HL-60 (cell line): ENCODE measurements at regions not wholly inside any gene's neighbourhood (a gene's known extent, or its start where the extent isn't known, plus 50 kb on each side); places are given as distances from the start of the nearest gene placed in this dataset.

ENCODE experiments used
- DNase-seq, 2 experiments: peaks; one replicate each; pipeline ENCODE4 v3.0.0-alpha.2; 2010 to 2020; ENCODE audit warnings: low read depth in 1 of 2, low spot score in 1 of 2
- H3K27ac ChIP-seq: fragments of 250-450 bp; sonication (Bioruptor Pico); replicated peaks from 2 replicates; pipeline ENCODE4 v1.5.1; 2020; ENCODE audit warnings: mild to moderate bottlenecking, moderate library complexity
- H3K27me3 ChIP-seq: fragments of 250-450 bp; sonication (Bioruptor Pico); 2 replicates; pipeline ENCODE4 v1.5.1; 2021; ENCODE audit warnings: mild to moderate bottlenecking, moderate library complexity; ENCODE audit not compliant: insufficient read depth, poor library complexity, severe bottlenecking
- H3K4me3 ChIP-seq: replicated peaks from 2 replicates; pipeline ENCODE4 v1.5.1; 2011; ENCODE audit warnings: mild to moderate bottlenecking, control low read depth, low read length; ENCODE audit not compliant: insufficient read depth
- GABPA ChIP-seq: IDR thresholded peaks from 2 replicates; pipeline ENCODE4 v1.6.1; 2012; ENCODE audit warnings: low read depth
- POLR2AphosphoS5 ChIP-seq: IDR thresholded peaks from 2 replicates; pipeline ENCODE4 v1.6.1; 2012; ENCODE audit warnings: low read depth
- SPI1 ChIP-seq: IDR thresholded peaks from 2 replicates; pipeline ENCODE4 v1.6.1; 2012; ENCODE audit warnings: low read depth, mild to moderate bottlenecking, borderline replicate concordance
- TF ChIP-seq, protein P1 (sequence below): IDR thresholded peaks from 2 replicates; pipeline ENCODE4 v1.6.1; 2012; ENCODE audit warnings: low read depth; ENCODE audit not compliant: insufficient replicate concordance
- TF ChIP-seq, protein P2 (sequence below): IDR thresholded peaks from one replicate; pipeline ENCODE4 v1.5.1; 2011; ENCODE audit warnings: low read length, control low read depth, inconsistent platforms; ENCODE audit not compliant: insufficient read depth

DNA sequence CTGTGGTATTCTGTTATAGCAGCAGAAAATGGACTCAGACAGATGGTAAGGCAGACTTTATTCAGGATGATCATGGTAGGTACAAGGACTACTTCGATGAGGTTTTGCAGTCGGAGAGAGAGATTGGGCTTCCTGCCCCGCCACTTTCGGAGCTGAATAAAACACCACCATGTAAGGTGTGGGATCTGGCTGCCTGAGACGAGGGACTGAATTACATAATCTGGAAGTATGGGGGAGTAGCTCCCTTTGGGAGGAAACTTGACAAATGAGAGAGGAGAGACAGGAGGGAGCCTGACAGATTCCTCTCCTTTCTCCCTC lies 255.5 kb upstream of the GATB start:
- no peak for DNase-seq
- Histone ChIP-seq H3K4me3 (no peak overlapping the region), H3K27ac (no peak overlapping the region), H3K27me3 (no peaks in the 10 kb centered on the region)
- TF ChIP-seq GABPA (no peak), POLR2AphosphoS5 (no peak), SPI1 (no peak)
- TF ChIP-seq, protein P1, sequence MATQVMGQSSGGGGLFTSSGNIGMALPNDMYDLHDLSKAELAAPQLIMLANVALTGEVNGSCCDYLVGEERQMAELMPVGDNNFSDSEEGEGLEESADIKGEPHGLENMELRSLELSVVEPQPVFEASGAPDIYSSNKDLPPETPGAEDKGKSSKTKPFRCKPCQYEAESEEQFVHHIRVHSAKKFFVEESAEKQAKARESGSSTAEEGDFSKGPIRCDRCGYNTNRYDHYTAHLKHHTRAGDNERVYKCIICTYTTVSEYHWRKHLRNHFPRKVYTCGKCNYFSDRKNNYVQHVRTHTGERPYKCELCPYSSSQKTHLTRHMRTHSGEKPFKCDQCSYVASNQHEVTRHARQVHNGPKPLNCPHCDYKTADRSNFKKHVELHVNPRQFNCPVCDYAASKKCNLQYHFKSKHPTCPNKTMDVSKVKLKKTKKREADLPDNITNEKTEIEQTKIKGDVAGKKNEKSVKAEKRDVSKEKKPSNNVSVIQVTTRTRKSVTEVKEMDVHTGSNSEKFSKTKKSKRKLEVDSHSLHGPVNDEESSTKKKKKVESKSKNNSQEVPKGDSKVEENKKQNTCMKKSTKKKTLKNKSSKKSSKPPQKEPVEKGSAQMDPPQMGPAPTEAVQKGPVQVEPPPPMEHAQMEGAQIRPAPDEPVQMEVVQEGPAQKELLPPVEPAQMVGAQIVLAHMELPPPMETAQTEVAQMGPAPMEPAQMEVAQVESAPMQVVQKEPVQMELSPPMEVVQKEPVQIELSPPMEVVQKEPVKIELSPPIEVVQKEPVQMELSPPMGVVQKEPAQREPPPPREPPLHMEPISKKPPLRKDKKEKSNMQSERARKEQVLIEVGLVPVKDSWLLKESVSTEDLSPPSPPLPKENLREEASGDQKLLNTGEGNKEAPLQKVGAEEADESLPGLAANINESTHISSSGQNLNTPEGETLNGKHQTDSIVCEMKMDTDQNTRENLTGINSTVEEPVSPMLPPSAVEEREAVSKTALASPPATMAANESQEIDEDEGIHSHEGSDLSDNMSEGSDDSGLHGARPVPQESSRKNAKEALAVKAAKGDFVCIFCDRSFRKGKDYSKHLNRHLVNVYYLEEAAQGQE, result no peak
- TF ChIP-seq, protein P2, sequence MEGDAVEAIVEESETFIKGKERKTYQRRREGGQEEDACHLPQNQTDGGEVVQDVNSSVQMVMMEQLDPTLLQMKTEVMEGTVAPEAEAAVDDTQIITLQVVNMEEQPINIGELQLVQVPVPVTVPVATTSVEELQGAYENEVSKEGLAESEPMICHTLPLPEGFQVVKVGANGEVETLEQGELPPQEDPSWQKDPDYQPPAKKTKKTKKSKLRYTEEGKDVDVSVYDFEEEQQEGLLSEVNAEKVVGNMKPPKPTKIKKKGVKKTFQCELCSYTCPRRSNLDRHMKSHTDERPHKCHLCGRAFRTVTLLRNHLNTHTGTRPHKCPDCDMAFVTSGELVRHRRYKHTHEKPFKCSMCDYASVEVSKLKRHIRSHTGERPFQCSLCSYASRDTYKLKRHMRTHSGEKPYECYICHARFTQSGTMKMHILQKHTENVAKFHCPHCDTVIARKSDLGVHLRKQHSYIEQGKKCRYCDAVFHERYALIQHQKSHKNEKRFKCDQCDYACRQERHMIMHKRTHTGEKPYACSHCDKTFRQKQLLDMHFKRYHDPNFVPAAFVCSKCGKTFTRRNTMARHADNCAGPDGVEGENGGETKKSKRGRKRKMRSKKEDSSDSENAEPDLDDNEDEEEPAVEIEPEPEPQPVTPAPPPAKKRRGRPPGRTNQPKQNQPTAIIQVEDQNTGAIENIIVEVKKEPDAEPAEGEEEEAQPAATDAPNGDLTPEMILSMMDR, result no peak

DNA sequence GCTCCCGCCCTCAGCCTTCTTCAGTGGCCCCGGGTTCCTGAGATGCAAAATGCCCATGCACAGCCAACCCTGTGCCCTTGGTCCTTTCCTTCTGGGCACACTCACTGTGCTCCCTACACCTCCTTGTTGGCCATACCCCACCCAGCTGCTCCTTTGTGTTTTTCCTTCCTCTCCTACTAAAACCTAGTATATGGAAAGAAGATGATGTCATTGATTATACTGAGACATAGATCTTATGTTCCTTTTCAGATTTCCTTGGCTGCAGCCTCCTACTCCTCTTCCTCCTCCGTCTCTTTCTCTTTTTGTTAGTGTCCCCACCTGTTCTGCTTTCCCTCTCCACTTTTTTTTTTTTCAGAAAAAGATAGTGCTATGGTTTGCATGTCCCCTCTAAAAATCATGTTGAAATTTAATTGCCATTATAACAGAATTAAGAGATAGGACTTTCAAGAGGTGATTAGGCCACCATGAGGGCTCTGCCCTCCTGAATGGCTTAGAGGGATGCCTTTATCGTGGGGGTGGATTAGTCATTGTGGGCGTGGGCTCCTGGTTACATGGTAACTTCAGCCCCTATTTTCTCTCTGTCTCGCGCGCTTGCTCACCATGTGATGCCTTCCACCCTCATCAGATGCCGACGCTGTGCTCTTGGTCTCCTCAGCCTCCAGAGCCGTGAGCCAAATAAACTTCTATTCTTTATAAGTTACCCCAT lies 254.9 kb upstream of the GATB start:
- no peak for DNase-seq
- no peaks in the 10 kb centered on the region for H3K27me3 ChIP-seq
- H3K4me3 ChIP-seq, result no peak overlapping the region
- TF ChIP-seq, protein P2, result no peak
- TF ChIP-seq, protein P1, result no peak
- TF ChIP-seq SPI1, result no peak
- no peak for TF ChIP-seq GABPA
- H3K27ac ChIP-seq, result no peak overlapping the region

DNA sequence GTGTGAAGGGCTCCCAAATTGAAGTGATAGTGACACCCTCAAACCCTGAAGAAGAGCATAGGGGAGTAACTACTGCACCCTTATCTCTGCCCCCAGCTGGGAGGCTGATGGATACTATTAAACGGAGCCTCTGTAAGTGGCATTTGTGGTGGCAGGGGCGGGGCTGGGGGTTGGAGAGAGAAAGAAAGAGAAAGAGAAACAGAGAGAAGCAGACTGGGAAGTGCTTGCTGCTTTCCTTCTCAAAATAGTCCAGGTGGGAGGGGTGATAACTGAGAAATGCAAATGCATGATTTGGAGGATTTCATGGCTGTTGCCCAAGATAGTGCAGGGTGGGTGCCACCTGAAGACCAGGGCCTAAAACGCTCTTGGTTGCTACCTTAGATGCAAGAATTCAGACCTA lies 253.5 kb upstream of the GATB start:
- Histone ChIP-seq H3K27ac (no peak overlapping the region), H3K27me3 (no peaks in the 10 kb centered on the region), H3K4me3 (no peak overlapping the region)
- TF ChIP-seq POLR2AphosphoS5 (no peak), GABPA (no peak), SPI1 (no peak)
- TF ChIP-seq, protein P2, result no peak
- TF ChIP-seq, protein P1, result no peak
- DNase-seq, result no peak
